ENCODE measurements at regions not wholly inside any gene's neighbourhood (a gene's known extent, or its start where the extent isn't known, plus 50 kb on each side); places are given as distances from the start of the nearest gene placed in this dataset.
"Not testable (repeated sequence)": the region's sequence is repeated elsewhere in the genome, so short reads cannot be mapped to it uniquely, and the experiment has no call there.

DNA sequence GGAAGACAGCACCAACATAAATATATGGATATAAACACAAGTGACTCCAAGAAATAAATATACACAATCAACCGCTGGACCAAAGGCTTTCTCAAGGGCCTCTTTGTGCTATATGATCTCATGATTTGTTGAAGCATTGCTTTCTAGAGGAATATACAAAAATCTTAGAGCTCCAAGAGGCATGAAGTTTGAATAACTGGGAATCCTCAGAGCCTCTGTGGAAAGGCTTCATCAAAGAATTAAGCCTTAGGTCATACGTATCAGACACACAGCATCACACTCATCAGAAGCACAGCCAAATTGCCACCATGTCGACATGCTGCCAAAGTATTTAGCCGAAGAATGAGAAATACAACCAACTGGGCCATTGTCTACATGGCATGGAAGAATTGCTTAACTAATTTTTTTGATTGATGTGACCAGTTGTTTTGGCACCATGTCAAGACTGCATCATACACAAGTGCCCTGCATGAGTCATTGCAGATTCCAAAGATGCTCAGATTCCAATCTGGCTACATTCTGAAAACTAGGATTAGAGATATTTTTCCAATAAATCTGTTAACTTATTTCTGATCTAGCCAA, 860.6 kb upstream of the ZEB2 start:
- 78 to 88% (median 86%) methylated on average over 4 of the region's 4 CpGs for WGBS, 3 donors

GRCh38 chr2:145379934-145380333, 860.0 kb upstream of the ZEB2 start:
- WGBS, 3 donors = 80 to 93% (median 89%) methylated on average over 6 of the region's 6 CpGs
- H3K27ac ChIP-seq (ENCODE audit: low read depth, low read length) = no peak overlapping the region

More for the DNA sequence above, 860.6 kb upstream of the ZEB2 start:
- no peak overlapping the region for H3K27ac ChIP-seq (ENCODE audit: low read depth, low read length)

GRCh38 chr2:145374165-145374564, 854.2 kb upstream of the ZEB2 start:
- no peak overlapping the region for H3K27ac ChIP-seq (ENCODE audit: low read depth, low read length)

DNA sequence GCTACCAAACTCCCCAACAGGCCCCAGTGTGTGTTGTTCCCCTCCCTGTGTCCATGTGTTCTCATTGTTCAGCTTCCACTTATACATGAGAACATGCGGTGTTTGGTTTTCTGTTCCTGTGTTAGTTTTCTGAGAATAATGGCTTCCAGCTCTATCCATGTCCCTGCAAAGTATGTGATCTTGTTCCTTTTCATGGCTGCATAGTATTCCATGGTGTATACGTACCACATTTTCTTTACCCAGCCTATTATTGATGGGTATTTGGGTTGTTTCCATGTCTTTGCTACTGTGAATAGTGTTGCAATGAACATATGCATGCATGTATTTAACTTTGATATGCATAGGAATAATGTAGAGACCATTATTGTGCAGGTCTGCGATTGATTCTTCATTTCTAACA, 847.4 kb upstream of the ZEB2 start:
- H3K27ac ChIP-seq (ENCODE audit: low read depth, low read length) = not testable (repeated sequence)

GRCh38 chr2:145366341-145366740, 846.4 kb upstream of the ZEB2 start:
- H3K27ac ChIP-seq (ENCODE audit: low read depth, low read length) = no peak overlapping the region

More for the DNA sequence above, 847.4 kb upstream of the ZEB2 start:
- 95 to 97% (median 97%) methylated on average over 3 of the region's 3 CpGs for WGBS, 3 donors

GRCh38 chr2:145360129-145360790, 840.3 kb upstream of the ZEB2 start:
- 76 to 97% (median 87%) methylated on average over 7 of the region's 7 CpGs for WGBS, 3 donors

GRCh38 chr2:145359561-145359960, 839.6 kb upstream of the ZEB2 start:
- H3K27ac ChIP-seq (ENCODE audit: low read depth, low read length) = no peak overlapping the region
- 81 to 90% (median 84%) methylated on average over 3 of the region's 3 CpGs for WGBS, 3 donors

More at GRCh38 chr2:145360129-145360790, 840.3 kb upstream of the ZEB2 start:
- no peak overlapping the region for H3K27ac ChIP-seq (ENCODE audit: low read depth, low read length)

- no peak overlapping the region for H3K27ac ChIP-seq (ENCODE audit: low read depth, low read length)
Measured at GRCh38 chr2:145356056-145356455, 836.1 kb upstream of the ZEB2 start.

DNA sequence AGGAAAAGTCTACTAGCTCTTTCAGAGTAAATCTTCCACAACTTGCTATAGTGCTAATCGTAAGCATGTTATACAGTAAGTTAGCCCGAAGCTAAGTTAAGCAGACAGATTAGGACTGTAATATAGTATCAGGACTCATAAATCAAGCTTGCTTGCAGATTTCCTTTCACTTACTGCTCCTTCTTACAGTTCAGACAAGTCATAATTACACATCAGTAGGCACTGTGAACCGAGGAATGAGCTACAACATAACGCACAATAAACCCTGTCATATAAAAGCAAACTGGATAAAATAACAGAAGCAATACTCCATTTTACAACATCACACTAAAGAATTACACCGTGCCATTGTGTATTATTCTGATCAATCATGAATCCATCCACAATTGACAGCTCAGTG, 832.6 kb upstream of the ZEB2 start:
- H3K27ac ChIP-seq (ENCODE audit: low read depth, low read length) = no peak overlapping the region
- 86 to 90% (median 87%) methylated on average over 5 of the region's 5 CpGs for WGBS, 3 donors

- WGBS, 3 donors = 83 to 92% (median 92%) methylated on average over 2 of the region's 2 CpGs
- H3K27ac ChIP-seq (ENCODE audit: low read depth, low read length) = no peak overlapping the region
Measured at GRCh38 chr2:145351864-145352425, 832.0 kb upstream of the ZEB2 start.

DNA sequence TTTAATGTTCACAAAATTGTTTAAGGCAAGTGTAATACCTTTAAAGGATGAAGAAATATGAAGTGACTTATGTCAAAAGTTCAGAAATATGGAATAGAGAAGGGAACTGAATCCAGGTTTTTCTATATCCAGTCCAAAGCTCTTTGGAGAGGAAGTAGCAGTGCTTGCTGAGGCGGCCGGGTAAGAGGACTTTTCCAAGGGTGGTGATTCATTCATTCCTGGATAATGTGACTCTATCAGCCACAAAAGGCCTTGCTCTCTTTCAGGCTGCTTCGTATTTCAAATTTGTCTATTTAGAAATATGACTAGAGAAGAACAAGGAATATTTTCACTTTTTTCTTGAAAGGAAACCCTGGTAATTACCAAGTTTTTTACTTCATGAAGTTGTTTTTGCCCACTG, 830.1 kb upstream of the ZEB2 start:
- no peak overlapping the region for H3K27ac ChIP-seq (ENCODE audit: low read depth, low read length)
- 67 to 94% (median 76%) methylated on average over 3 of the region's 3 CpGs for WGBS, 3 donors

DNA sequence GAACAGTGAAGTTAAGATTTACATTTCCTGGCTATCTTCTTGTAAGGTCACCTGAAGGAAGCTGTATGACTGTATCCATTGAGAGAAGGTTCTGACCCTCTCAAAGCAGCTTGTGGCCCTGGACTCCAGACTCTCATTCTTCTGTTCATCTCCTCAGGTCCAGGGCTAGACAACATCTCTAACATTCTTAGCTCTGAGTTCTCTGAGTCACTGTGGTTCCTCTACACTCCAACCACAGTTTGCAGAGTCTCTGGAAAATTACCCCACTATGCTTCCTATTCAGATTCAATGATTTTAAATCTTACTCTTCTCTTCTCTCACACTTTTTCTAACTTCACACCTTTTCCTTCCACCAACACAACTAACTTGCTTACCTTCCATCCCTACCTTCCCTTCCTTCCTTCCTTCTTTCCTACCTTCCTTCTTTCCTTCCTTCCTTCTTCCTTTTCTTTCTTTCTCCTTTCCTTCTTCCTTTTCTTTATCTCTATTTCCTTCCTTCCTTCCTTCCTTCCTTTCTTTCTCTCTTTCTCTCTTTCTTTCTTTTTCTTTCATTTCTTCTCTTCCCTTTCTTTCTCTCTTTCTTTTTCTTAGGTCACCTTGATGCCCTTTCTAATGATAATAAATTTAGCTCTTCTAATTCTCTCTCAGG, 824.3 kb upstream of the ZEB2 start:
- H3K27ac ChIP-seq (ENCODE audit: low read depth, low read length) = no peak overlapping the region

DNA sequence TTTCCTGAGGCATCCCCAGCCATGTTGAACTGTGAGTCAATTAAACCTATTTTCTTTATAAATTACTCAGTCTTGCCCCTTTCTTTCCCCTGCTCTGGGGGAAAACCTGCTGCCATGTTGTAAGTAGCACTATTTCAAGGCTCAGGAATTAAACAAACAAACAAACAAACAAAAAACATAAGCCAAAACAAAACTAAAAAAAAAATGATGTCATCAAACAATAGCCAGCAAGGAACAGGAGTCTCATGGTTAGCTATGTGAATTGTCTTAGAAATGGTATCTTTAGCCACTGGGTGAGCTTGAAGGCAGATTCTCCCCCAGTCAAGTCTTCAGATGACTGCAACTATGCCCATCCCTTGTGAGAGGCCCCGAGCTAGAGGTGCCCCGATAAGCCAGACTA, 823.4 kb upstream of the ZEB2 start:
- no peak overlapping the region for H3K27ac ChIP-seq (ENCODE audit: low read depth, low read length)
- 44 to 74% (median 72%) methylated on average over 2 of the region's 2 CpGs for WGBS, 3 donors

GRCh38 chr2:145341536-145341935, 821.6 kb upstream of the ZEB2 start:
- 82 to 88% (median 84%) methylated on average over 2 of the region's 2 CpGs for WGBS, 3 donors
- no peak overlapping the region for H3K27ac ChIP-seq (ENCODE audit: low read depth, low read length)

- 47 to 66% (median 63%) methylated on average over 3 of the region's 3 CpGs for WGBS, 3 donors
- H3K27ac ChIP-seq (ENCODE audit: low read depth, low read length) = no peak overlapping the region
Measured at GRCh38 chr2:145339646-145340045, 819.7 kb upstream of the ZEB2 start.

GRCh38 chr2:145332210-145332898, 812.4 kb upstream of the ZEB2 start:
- no peak overlapping the region for H3K27ac ChIP-seq (ENCODE audit: low read depth, low read length)
- WGBS, 3 donors = 87 to 89% (median 88%) methylated on average over 7 of the region's 7 CpGs

- H3K27ac ChIP-seq (ENCODE audit: low read depth, low read length) = no peak overlapping the region
- 38 to 92% (median 85%) methylated on average over 1 of the region's 1 CpG for WGBS, 3 donors
Measured at GRCh38 chr2:145329971-145330370, 810.1 kb upstream of the ZEB2 start.

DNA sequence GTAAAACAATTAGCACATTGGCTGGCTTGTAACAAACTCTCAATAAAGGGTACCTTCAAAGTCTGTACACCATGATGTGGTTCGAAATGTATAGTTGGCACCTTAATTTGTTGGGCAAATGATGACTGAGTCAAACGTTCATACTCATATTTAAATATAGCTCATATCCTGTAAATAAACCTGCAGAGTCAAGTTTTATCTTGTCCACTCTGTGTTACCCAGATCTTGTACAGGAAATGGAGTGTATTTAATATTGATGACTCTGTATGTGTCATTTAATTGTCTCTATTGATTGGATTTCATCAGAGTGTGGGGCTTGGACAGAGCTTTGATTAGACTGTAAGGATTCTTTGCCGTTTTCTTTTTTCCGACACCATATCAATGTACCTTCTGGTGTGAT, 805.6 kb upstream of the ZEB2 start:
- 67 to 84% (median 81%) methylated on average over 4 of the region's 4 CpGs for WGBS, 3 donors

GRCh38 chr2:145324748-145325147, 804.8 kb upstream of the ZEB2 start:
- 69 to 95% (median 75%) methylated on average over 1 of the region's 1 CpG for WGBS, 3 donors
- no peak overlapping the region for H3K27ac ChIP-seq (ENCODE audit: low read depth, low read length)

More for the DNA sequence above, 805.6 kb upstream of the ZEB2 start:
- no peak overlapping the region for H3K27ac ChIP-seq (ENCODE audit: low read depth, low read length)

Data from adipose tissue (tissue), 3 donors.